EH (cell line): ENCODE measurements at regions not wholly inside any gene's neighbourhood (a gene's known extent, or its start where the extent isn't known, plus 50 kb on each side); places are given as distances from the start of the nearest gene placed in this dataset.
"Not testable (repeated sequence)": the region's sequence is repeated elsewhere in the genome, so short reads cannot be mapped to it uniquely, and the experiment has no call there.

ENCODE experiments used
- DNase-seq: peaks from one replicate; pipeline ENCODE4 v3.0.0-alpha.2; 2015; ENCODE audit warnings: low read depth

- no peak for DNase-seq
Measured at GRCh38 chr2:175755656-175756386, 246.2 kb downstream of the LNPK start.

GRCh38 chr2:175755169-175755568 lies 246.9 kb downstream of the LNPK start:
- DNase-seq: no peak

GRCh38 chr2:175750195-175750594 lies 251.9 kb downstream of the LNPK start:
- no peak for DNase-seq

- no peak for DNase-seq
Measured at GRCh38 chr2:175745911-175746310, 256.2 kb downstream of the LNPK start.

- no peak for DNase-seq
Measured at GRCh38 chr2:175744000-175744399, 258.1 kb downstream of the LNPK start.

GRCh38 chr2:175743011-175743410 lies 259.1 kb downstream of the LNPK start:
- DNase-seq: peak; percentile 41

- DNase-seq: peak; percentile 60
Measured at GRCh38 chr2:175742367-175742766, 259.7 kb downstream of the LNPK start.

GRCh38 chr2:175741164-175741563 lies 260.9 kb downstream of the LNPK start:
- DNase-seq: no peak

GRCh38 chr2:175737722-175738361 lies 264.2 kb downstream of the LNPK start:
- no peak for DNase-seq

- no peak for DNase-seq
Measured at GRCh38 chr2:175734686-175735085, 267.4 kb downstream of the LNPK start.

GRCh38 chr2:175732531-175732930 lies 269.5 kb downstream of the LNPK start:
- DNase-seq: no peak

GRCh38 chr2:175730050-175730449 lies 272.0 kb downstream of the LNPK start:
- DNase-seq: no peak

- no peak for DNase-seq
Measured at GRCh38 chr2:175729049-175729706, 272.9 kb downstream of the LNPK start.

- no peak for DNase-seq
Measured at GRCh38 chr2:175728032-175728431, 274.0 kb downstream of the LNPK start.

- peak; percentile 64 for DNase-seq
Measured at GRCh38 chr2:175726223-175726622, 275.8 kb downstream of the LNPK start.

- DNase-seq: no peak
Measured at GRCh38 chr2:175709248-175709647, 292.8 kb downstream of the LNPK start.

- DNase-seq: no peak
Measured at GRCh38 chr2:175707322-175707721, 294.7 kb downstream of the LNPK start.

- not testable (repeated sequence) for DNase-seq
Measured at GRCh38 chr2:175704568-175704967, 297.5 kb downstream of the LNPK start.

GRCh38 chr2:175698061-175698460 lies 304.0 kb downstream of the LNPK start:
- no peak for DNase-seq

GRCh38 chr2:175690113-175690837 lies 311.8 kb downstream of the LNPK start:
- peak; percentile 74 for DNase-seq

GRCh38 chr2:175688243-175688642 lies 313.8 kb downstream of the LNPK start:
- no peak for DNase-seq

GRCh38 chr2:175687465-175687864 lies 314.6 kb downstream of the LNPK start:
- DNase-seq: no peak

GRCh38 chr2:175686002-175686401 lies 316.1 kb downstream of the LNPK start:
- DNase-seq: no peak
